IMR-90 (cell line): ENCODE measurements at regions not wholly inside any gene's neighbourhood (a gene's known extent, or its start where the extent isn't known, plus 50 kb on each side); places are given as distances from the start of the nearest gene placed in this dataset.

Experiments used
- ATAC-seq: fragments of 200-7000 bp; cut with Tn5 transposase; 2 replicates; pipeline ENCODE4 v1.9.1; 2020; ENCODE audit warnings: low read depth, mild to moderate bottlenecking, moderate library complexity
- BruUV-seq: library from RNA; stranded (reverse); fragments of 400-500 nt; replicated peaks from 2 replicates; lab custom pipeline; 2021; lab: Mats Ljungman, UMichigan
- CTCF ChIA-PET: fragments of 300-600 bp; formaldehyde crosslinking; extraction: SDS; loops from one replicate; lab custom pipeline; 2021; ENCODE audit warnings: antibody characterized with exemption; lab: Yijun Ruan, JAX
- POLR2A ChIA-PET: fragments of 300-600 bp; sonication (Branson Sonifier 250); formaldehyde crosslinking; loops from one replicate; lab custom pipeline; 2022; ENCODE audit warnings: antibody characterized with exemption; ENCODE audit not compliant: unreplicated experiment; lab: Charles Lee
- DNase-seq: peaks from one replicate; pipeline ENCODE4 v3.0.0; 2013
- H2AFZ ChIP-seq: replicated peaks from 2 replicates; pipeline ENCODE3; 2013; ENCODE audit warnings: low read length, mild to moderate bottlenecking; ENCODE audit not compliant: poor library complexity
- H2AK5ac ChIP-seq: 2 replicates; pipeline ENCODE4 v1.6.1; 2013; ENCODE audit warnings: low read depth, low read length, inconsistent platforms
- H2AK9ac ChIP-seq: replicated peaks from 2 replicates; pipeline ENCODE3; 2013; ENCODE audit warnings: mild to moderate bottlenecking, low read depth, low read length, moderate library complexity; ENCODE audit not compliant: poor library complexity
- H2BK120ac ChIP-seq: 2 replicates; pipeline ENCODE4 v1.6.1; 2013; ENCODE audit warnings: low read depth, low read length, inconsistent platforms
- H2BK15ac ChIP-seq: 3 replicates; pipeline ENCODE4 v1.6.1; 2013; ENCODE audit warnings: low read depth, low read length, inconsistent platforms
- H2BK20ac ChIP-seq: 2 replicates; pipeline ENCODE4 v1.6.1; 2013; ENCODE audit warnings: low read depth, mild to moderate bottlenecking, inconsistent platforms, low read length, moderate library complexity
- H2BK5ac ChIP-seq: 2 replicates; pipeline ENCODE4 v1.6.1; 2013; ENCODE audit warnings: mild to moderate bottlenecking, low read depth, low read length, inconsistent platforms; ENCODE audit not compliant: poor library complexity, severe bottlenecking
- H3K14ac ChIP-seq: replicated peaks from 2 replicates; pipeline ENCODE4 v1.6.1; 2013; ENCODE audit warnings: low read depth, low read length, inconsistent platforms
- H3K18ac ChIP-seq: 2 replicates; pipeline ENCODE4 v1.6.1; 2013; ENCODE audit warnings: low read depth, low read length, control low read depth
- H3K23ac ChIP-seq: 2 replicates; pipeline ENCODE4 v1.6.1; 2013; ENCODE audit warnings: low read depth, low read length, inconsistent platforms
- H3K27ac ChIP-seq: 2 replicates; pipeline ENCODE4 v1.5.1; 2013; ENCODE audit warnings: mild to moderate bottlenecking, control low read depth, low read length; ENCODE audit not compliant: insufficient read depth
- H3K27me3 ChIP-seq: 2 replicates; pipeline ENCODE4 v1.6.1; 2013; ENCODE audit warnings: low read length; ENCODE audit not compliant: control insufficient read depth, insufficient read depth
- H3K36me3 ChIP-seq: 2 replicates; pipeline ENCODE4 v1.6.1; 2013; ENCODE audit warnings: low read length, mixed read lengths; ENCODE audit not compliant: control insufficient read depth, insufficient read depth
- H3K4ac ChIP-seq: 2 replicates; pipeline ENCODE4 v1.6.1; 2013; ENCODE audit warnings: low read depth, low read length, inconsistent platforms
- H3K4me1 ChIP-seq: 2 replicates; pipeline ENCODE4 v1.6.1; 2013; ENCODE audit warnings: low read length, mixed read lengths; ENCODE audit not compliant: control insufficient read depth, insufficient read depth
- H3K4me2 ChIP-seq: 2 replicates; pipeline ENCODE4 v1.6.1; 2013; ENCODE audit warnings: low read depth, mild to moderate bottlenecking, control low read depth, low read length, moderate library complexity
- H3K4me3 ChIP-seq: 2 replicates; pipeline ENCODE4 v1.5.1; 2013; ENCODE audit warnings: low read depth, mild to moderate bottlenecking, control low read depth, low read length, moderate library complexity; ENCODE audit not compliant: insufficient read depth
- H3K56ac ChIP-seq: 2 replicates; pipeline ENCODE4 v1.6.1; 2013; ENCODE audit warnings: low read length, inconsistent platforms; ENCODE audit not compliant: insufficient read depth; ENCODE audit errors: extremely low read depth
- H3K79me1 ChIP-seq, 2 experiments: 2 replicates each; pipeline ENCODE4 v1.6.1; 2013; ENCODE audit warnings: low read length in 2 of 2, inconsistent platforms in 1 of 2, low read depth in 1 of 2
- H3K9ac ChIP-seq: 2 replicates; pipeline ENCODE4 v1.6.1; 2013; ENCODE audit warnings: low read depth, low read length, control low read depth
- H3K9me1 ChIP-seq: 2 replicates; pipeline ENCODE4 v1.6.1; 2013; ENCODE audit warnings: low read length, inconsistent platforms; ENCODE audit not compliant: insufficient read depth
- H3K9me3 ChIP-seq: 2 replicates; pipeline ENCODE4 v1.6.1; 2013; ENCODE audit warnings: low read length; ENCODE audit not compliant: control insufficient read depth, insufficient read depth
- H4K20me1 ChIP-seq: 2 replicates; pipeline ENCODE4 v1.6.1; 2013; ENCODE audit warnings: low read length, inconsistent platforms; ENCODE audit not compliant: insufficient read depth
- H4K5ac ChIP-seq: 2 replicates; pipeline ENCODE4 v1.6.1; 2013; ENCODE audit warnings: mild to moderate bottlenecking, low read depth, low read length, control low read depth
- H4K8ac ChIP-seq, 2 experiments: 2 replicates each; pipeline ENCODE4 v1.6.1; 2013; ENCODE audit warnings: low read depth in 2 of 2, low read length in 2 of 2, control low read depth in 1 of 2, inconsistent platforms in 1 of 2
- H4K91ac ChIP-seq: 2 replicates; pipeline ENCODE4 v1.6.1; 2013; ENCODE audit warnings: low read depth, low read length, inconsistent platforms; ENCODE audit not compliant: insufficient read depth
- FOS ChIP-seq: fragments of 150-350 bp; IDR thresholded peaks from 2 replicates; pipeline ENCODE4 v1.6.1; 2016; ENCODE audit warnings: low read depth, low read length
- MAFK ChIP-seq: IDR thresholded peaks from 2 replicates; pipeline ENCODE4 v1.6.1; 2012; ENCODE audit warnings: low read depth, low read length, improper control_type of control experiment
- MXI1 ChIP-seq: IDR thresholded peaks from 2 replicates; pipeline ENCODE4 v1.6.1; 2012; ENCODE audit warnings: low read depth, mild to moderate bottlenecking, low read length, moderate library complexity, borderline replicate concordance
- NFE2L2 ChIP-seq: fragments of 150-350 bp; IDR thresholded peaks from 2 replicates; pipeline ENCODE4 v1.6.1; 2016; ENCODE audit warnings: low read depth, mild to moderate bottlenecking, low read length
- POLR2A ChIP-seq: IDR thresholded peaks from 2 replicates; pipeline ENCODE4 v1.6.1; 2012; ENCODE audit warnings: mild to moderate bottlenecking, low read depth, low read length
- RCOR1 ChIP-seq: IDR thresholded peaks from 2 replicates; pipeline ENCODE4 v1.6.1; 2012; ENCODE audit warnings: mild to moderate bottlenecking, low read length, improper control_type of control experiment; ENCODE audit not compliant: insufficient replicate concordance
- RFX5 ChIP-seq: IDR thresholded peaks from 2 replicates; pipeline ENCODE4 v1.8.0; 2012; ENCODE audit warnings: low read depth, mild to moderate bottlenecking, low read length, moderate library complexity
- SMC3 ChIP-seq: fragments of 150-350 bp; IDR thresholded peaks from 2 replicates; pipeline ENCODE4 v1.6.1; 2016; ENCODE audit warnings: low read depth, mild to moderate bottlenecking, antibody characterized with exemption, low read length, moderate library complexity
- WGBS, 2 experiments: methylation state at CpG; one replicate each; pipeline versions ENCODE4 v1.1.5 to v1.1.7; 2013; ENCODE audit warnings: missing lambda C conversion rate in 2 of 2; ENCODE audit not compliant: insufficient read length in 1 of 2; ENCODE audit errors: extremely low coverage in 2 of 2; 5-methylcytosine and 5-hydroxymethylcytosine counted together
- dilution Hi-C: fragments of 300-500 bp; cut with HindIII; formaldehyde crosslinking; loops from one replicate; pipeline ENCODE4 v1.14.3; 2018; ENCODE audit warnings: low sequenced_read_pairs; ENCODE audit not compliant: unreplicated experiment
- in situ Hi-C: fragments of 300-500 bp; cut with MboI; formaldehyde crosslinking; loops from 3 replicates; pipeline ENCODE4 v1.14.3; 2019; ENCODE audit warnings: low sequenced_read_pairs, inconsistent platforms, mixed read lengths
- intact Hi-C: fragments of 100-400 bp; cut with micrococcal nuclease; formaldehyde crosslinking; loops from 2 replicates; pipeline ENCODE4 v1.10.0; 2022
- TF ChIP-seq, protein P1 (sequence below): conservative IDR thresholded peaks from 2 replicates; pipeline ENCODE4 v1.5.1; 2012; ENCODE audit warnings: mild to moderate bottlenecking, low read depth, low read length, improper control_type of control experiment

DNA sequence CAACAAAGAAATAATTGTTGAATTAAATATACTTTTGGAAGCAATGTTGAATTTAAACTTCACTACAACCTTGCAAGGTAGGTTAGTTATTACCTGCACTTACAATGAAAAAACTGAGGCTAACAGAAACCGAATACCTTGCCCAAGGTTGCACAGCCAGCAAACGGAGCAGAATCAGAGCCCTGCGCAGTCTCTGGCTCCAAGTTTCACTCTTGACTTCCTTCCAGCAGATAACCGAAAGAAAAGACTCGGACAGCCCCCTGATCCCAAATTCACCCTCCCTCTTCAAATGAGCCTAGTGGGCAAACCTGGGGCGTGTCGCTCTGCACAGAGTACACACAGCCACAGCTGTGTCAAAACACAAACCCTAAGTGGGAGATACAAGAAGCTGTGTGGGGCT is 72.1 kb upstream of the FOXQ1 start:
- Histone ChIP-seq H3K56ac (no peak overlapping the region), H3K79me1 (no peaks in the 10 kb centered on the region), H2BK20ac (no peak overlapping the region), H2BK5ac (no peak overlapping the region), H3K4me2 (no peak overlapping the region), H3K9ac (no peak overlapping the region), H2AK9ac (no peak overlapping the region), H3K4me3 (no peak overlapping the region), H3K9me1 (peaks cover 12% of the 10 kb centered on the region), H3K23ac (no peak overlapping the region), H3K27me3 (peaks cover 2% of the 10 kb centered on the region; the same call in 1 of the 2 replicates), H4K5ac (no peak overlapping the region), H3K4ac (no peak overlapping the region), H3K9me3 (no peaks in the 10 kb centered on the region), H4K20me1 (no peaks in the 10 kb centered on the region), H3K36me3 (no peaks in the 10 kb centered on the region), H4K91ac (no peak overlapping the region), H3K18ac (no peak overlapping the region), H2AFZ (no peak overlapping the region), H3K4me1 (peaks cover 7% of the 10 kb centered on the region; the same call in 1 of the 2 replicates), H4K8ac (no peak overlapping the region), H3K27ac (no peak overlapping the region), H2BK120ac (no peak overlapping the region), H2AK5ac (peak overlapping the region; percentile 72; the same call in 1 of the 2 replicates), H3K14ac (no peak overlapping the region), H2BK15ac (no peak overlapping the region)
- in situ Hi-C loops (no loop called here), intact Hi-C loops (no loop called here), dilution Hi-C loops (no loop called here)
- DNase-seq (no peak), ATAC-seq (no peak)
- no TSS peak for BruUV-seq
- ChIA-PET CTCF (interaction anchor here (0.9 to 1.2 kb wide), 3 partner anchors 11 to 14 kb away, joined by 3 read pairs; no protein-coding TSS in a partner anchor), POLR2A (no interaction called here)
- TF ChIP-seq FOS (no peak), MAFK (no peak), NFE2L2 (no peak), SMC3 (no peak), RCOR1 (no peak), MXI1 (no peak), RFX5 (no peak), POLR2A (no peak)
- TF ChIP-seq, protein P1, sequence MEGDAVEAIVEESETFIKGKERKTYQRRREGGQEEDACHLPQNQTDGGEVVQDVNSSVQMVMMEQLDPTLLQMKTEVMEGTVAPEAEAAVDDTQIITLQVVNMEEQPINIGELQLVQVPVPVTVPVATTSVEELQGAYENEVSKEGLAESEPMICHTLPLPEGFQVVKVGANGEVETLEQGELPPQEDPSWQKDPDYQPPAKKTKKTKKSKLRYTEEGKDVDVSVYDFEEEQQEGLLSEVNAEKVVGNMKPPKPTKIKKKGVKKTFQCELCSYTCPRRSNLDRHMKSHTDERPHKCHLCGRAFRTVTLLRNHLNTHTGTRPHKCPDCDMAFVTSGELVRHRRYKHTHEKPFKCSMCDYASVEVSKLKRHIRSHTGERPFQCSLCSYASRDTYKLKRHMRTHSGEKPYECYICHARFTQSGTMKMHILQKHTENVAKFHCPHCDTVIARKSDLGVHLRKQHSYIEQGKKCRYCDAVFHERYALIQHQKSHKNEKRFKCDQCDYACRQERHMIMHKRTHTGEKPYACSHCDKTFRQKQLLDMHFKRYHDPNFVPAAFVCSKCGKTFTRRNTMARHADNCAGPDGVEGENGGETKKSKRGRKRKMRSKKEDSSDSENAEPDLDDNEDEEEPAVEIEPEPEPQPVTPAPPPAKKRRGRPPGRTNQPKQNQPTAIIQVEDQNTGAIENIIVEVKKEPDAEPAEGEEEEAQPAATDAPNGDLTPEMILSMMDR, result no peak
- WGBS, 2 experiments, result 68% methylated on average over 3 of the region's 7 CpGs; no CpG with 5 or more reads in 1 of the 2 experiments
